HTR-8/SVneo (cell line): ENCODE measurements at regions not wholly inside any gene's neighbourhood (a gene's known extent, or its start where the extent isn't known, plus 50 kb on each side); places are given as distances from the start of the nearest gene placed in this dataset.
"Not testable (repeated sequence)": the region's sequence is repeated elsewhere in the genome, so short reads cannot be mapped to it uniquely, and the experiment has no call there.

Experiments
- DNase-seq: peaks from one replicate; pipeline ENCODE4 v3.0.0; 2011; ENCODE audit warnings: low spot score, mixed read lengths; ENCODE audit not compliant: insufficient read length
- FAIRE-seq: peaks from 2 replicates; lab custom pipeline; 2011; peaks lifted over from hg19 to GRCh38; lab: Jason Lieb, UNC

- no peak for FAIRE-seq
- no peak for DNase-seq
These were observed 244.7 kb downstream of the SEC61B start for GRCh38 chr9:99466781-99467180.

GRCh38 chr9:99471033-99471432 lies 249.0 kb downstream of the SEC61B start:
- FAIRE-seq: no peak
- DNase-seq: no peak

DNA sequence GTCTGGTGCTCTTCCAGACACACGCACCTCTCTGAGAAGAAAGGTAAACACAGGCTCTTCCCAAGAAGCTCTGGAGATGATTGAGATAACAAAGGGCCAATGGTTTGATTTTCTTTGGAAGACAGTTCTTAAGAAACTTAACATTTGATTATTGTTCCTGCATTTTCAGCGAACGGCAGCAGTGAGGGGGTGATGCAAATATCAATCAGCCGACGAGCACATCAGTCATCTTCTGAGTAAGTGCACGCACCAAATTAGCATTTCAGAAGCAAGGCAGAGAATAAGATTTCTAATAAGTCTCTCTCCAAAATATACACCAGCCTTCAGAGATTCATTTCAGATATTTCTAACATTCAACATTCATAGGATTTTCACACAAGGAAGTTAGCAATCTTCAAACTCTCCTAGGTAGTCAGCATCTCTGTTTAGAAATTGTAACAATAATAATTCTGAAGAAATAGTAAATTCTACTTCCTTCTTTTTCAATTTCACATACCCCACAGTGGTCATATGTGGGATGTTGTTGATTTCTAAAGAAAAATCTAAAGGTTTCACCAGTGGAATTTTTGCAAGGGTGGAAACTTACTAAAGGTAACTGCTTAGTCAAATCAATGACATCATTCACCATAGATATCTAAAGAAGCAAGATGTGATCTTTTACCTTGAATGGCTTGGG lies 250.3 kb downstream of the SEC61B start:
- no peak for FAIRE-seq
- DNase-seq: no peak

DNA sequence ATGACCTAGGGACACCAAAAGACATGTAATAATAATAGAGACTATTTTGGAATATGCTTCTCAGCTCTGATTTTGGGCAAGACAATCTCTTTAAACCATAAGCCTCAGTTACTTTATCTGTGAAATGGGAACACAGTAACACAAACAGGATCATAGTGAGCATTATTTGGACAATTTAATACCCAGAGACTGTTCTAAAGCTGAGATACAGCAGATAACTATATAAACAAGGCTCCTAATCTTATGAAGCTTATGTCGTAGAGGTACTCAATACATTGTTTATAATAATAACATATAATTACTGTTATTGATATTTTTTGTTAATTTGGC lies 250.8 kb downstream of the SEC61B start:
- no peak for FAIRE-seq

GRCh38 chr9:99474186-99474585 lies 252.1 kb downstream of the SEC61B start:
- DNase-seq: no peak
- FAIRE-seq: no peak

More for the DNA sequence above, 250.8 kb downstream of the SEC61B start:
- DNase-seq: no peak

DNA sequence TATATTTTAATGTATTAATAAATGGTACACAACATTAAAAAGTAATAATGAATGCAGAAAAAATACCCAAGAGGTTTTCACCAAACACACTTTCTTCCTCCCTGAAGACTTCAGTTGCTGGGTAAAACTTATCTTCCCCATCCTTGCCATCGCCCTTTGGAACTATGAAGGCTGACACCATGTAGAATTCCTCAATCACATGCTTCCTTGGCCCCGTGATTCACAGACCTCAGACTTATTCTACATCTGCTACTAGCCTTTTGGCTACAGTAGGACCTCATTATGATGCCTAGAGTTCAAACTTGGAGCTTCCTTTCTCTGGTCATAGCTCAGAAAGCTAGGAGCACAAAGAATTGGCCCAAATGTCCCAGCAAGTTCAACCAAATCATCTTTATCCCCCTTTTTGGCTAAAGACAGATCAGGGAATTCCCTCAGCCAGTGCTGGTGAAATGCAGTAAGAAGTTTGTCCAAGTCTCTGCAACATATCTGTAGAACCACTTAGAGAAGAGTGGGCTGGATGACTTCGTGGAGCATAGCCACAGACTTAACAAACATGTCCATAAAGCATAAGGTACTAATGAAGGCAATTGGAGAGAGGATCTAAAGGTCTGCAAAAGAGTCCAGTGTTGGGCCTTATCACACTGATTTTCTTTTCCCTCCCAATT lies 253.5 kb downstream of the SEC61B start:
- DNase-seq (no peak), FAIRE-seq (no peak)

- no peak for FAIRE-seq
- no peak for DNase-seq
These were observed 256.5 kb downstream of the SEC61B start for GRCh38 chr9:99478469-99479027.

DNA sequence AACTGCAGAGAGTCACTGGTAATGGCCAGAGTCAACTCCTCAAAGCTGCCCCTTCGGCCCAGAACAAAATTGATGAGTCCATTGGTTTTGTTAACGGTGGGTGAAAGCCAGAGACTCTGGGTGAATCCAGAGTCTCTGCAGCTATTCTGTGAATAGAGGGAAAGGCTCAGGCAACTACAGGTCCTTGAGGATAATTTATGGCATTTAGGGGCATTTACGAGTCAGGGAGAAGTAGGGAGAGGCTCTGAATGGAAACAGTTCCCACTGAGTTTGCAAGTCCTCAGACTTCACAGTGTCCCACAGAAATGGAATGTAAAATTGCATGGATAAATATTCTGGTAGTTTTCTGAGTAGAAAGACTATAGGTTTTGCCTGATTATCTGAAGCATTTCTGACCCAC lies 257.8 kb downstream of the SEC61B start:
- DNase-seq (no peak), FAIRE-seq (no peak)

DNA sequence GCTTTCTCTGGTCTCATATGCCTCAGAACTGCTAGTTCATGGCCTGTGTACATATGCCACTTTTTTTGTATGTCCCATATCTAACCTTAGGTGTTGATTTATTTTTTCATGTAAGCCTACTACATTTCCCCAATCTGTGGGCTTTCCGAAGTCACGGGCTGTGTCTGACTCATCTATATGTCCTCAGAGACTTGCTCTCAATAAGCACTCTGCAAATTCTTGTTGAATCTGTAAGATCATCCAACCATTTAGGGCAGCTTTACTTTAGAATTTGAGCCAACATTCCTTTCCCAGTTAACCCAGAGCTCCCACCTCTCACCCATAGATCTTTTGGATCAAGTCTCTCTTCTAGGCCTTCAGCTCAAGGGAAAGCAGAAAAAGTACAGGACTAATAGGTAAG lies 263.4 kb downstream of the SEC61B start:
- DNase-seq: no peak
- no peak for FAIRE-seq

GRCh38 chr9:99486684-99487083 lies 264.6 kb downstream of the SEC61B start:
- no peak for DNase-seq
- FAIRE-seq: no peak

DNA sequence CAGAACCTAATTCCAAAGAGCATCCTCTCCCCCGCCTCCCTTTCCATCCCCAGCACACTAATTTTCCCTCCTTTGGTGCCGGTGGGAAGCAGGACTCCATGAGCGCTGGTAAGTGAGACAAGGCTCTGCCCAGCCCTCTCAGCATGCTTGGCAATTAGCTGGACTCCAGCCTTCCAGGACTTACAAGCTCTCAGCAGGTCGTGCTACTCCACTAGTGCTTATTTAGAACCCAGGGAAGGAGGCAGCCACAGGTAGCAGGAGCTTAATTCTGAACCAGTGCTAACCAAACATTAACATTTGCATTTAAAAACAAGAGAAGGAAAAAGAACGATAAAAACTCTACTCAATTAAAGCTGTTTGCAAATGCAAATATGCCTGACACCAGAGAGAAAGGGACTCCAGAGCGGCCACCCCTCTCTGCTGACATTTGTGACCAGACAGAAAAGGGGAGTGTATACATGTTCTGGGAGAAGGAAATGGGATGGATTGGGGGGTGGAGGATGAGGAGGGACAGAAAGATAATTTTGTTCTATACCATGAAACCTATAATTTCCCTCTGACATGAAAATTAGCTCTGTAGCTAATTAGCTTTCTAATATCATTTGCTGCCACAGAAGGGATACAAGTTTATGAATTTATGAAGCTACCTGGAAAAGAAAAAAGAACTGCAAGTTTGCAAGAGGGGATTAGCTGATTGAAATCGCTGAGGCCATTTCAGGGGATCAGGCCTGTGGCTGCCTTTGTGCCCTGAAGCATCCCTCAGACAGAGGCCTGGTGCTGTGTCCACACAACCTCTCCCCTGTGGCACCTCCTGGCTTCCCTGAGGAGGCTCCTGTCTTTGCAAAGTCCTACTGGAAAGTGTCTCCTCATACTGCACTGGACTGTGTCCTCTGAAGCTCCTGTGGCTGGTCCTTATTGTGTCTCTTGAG lies 266.3 kb downstream of the SEC61B start:
- DNase-seq (no peak), FAIRE-seq (no peak)

- DNase-seq (no peak), FAIRE-seq (no peak)
These were observed 267.0 kb downstream of the SEC61B start for GRCh38 chr9:99489060-99489413.

DNA sequence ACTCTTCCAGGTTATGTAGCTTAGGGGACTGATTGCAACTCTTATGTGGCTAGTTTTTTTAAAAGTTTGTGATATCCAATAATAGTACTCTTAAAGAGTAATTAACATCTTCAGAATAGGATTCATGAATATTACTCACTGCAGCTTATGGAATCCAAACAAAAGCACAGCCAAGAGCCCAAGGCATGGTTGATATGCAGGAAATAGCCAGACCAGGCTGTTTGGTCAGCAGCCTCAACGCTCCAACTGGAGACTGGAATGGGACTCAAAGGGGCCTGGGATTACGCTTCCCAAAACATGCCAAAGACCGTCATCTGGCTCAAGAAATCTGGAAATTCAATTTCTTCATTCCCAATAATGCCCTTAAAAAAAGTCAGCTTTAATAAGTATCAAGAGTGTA lies 268.6 kb downstream of the SEC61B start:
- DNase-seq (no peak), FAIRE-seq (no peak)

DNA sequence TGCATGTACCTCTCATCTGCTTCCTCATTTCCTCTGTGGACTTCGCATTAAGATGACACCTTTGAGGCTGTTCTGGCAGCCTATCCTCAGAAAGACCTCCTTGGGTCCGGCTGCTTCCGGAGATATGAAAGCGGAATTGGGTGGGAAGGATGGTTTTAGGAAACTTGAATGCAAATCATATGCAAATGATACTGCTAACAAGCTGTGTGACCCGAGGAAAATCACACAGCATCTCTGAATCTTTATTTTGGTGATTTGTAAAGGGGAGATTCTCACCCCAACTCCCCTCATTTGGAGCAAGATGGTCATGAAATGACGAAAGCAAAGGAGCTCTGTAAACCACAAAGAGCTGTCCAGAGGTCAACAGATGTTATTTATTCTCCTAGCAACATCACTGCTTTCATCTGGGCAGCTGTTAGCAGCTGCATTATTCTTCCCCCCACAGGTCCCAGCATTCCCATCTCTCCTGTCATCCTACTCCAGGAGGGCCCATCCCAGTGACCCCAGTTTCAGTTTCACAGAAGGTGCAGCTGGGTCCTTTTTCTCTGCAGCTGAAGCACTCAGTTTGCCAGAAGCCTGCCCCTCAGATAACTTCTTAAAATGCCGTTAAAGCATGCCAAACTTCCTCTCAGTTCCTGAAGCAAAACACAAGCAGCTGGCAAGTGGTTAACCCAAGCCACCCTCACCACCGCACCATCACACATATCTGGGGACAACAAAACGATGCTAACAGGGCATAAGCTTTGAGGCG lies 269.5 kb downstream of the SEC61B start:
- DNase-seq (no peak), FAIRE-seq (no peak)

DNA sequence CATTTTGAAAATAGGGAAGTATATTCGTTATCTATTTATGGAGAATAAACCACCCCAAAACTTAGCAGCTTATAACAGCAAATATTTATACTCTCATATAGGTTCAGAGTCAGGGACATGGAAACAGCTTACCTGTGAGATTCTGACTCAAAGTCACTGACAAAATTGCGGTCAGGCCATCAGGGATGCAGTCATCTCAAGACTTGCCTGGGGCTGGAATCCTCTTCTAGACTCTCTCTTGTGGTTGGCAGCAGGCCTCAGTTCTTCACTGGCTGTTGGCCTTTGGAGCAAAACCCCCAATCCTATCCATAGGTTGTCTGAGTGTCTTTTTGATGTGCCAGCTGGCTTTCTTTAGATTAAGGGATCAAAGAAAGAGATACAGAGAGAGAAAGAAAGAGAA lies 275.6 kb downstream of the SEC61B start:
- FAIRE-seq (no peak), DNase-seq (no peak)

- DNase-seq, FAIRE-seq: not testable (repeated sequence)
These were observed 276.9 kb downstream of the SEC61B start for GRCh38 chr9:99498979-99499378.

- FAIRE-seq: no peak
- no peak for DNase-seq
These were observed 283.9 kb downstream of the SEC61B start for GRCh38 chr9:99505936-99506335.

DNA sequence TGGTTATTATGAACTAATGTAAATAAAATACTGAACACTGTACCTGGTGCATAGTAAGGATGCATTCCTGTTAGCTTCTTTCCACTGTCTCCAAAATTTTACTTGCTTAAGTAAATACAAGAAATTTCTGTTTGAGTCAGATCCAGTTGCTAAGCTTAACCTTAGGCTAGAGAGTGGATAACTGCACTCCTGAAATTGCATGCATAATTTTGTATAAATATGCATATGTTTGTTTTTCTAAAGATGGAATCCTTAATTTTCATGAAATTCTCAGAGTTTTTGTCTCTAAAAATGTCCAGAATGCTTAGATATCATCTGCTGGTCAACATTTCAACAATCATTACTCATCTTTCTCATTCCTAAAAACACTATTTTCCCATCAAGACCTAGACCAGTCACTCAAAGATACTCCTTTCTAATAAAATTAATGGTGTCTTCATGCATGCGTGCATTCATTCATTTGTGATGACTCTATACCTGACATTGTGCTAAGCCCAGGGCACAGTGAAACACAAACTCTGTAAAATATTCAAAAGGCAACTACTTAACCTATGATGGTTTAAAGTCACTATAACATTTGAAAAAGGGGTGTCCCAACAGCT lies 284.8 kb downstream of the SEC61B start:
- no peak for DNase-seq
- no peak for FAIRE-seq

DNA sequence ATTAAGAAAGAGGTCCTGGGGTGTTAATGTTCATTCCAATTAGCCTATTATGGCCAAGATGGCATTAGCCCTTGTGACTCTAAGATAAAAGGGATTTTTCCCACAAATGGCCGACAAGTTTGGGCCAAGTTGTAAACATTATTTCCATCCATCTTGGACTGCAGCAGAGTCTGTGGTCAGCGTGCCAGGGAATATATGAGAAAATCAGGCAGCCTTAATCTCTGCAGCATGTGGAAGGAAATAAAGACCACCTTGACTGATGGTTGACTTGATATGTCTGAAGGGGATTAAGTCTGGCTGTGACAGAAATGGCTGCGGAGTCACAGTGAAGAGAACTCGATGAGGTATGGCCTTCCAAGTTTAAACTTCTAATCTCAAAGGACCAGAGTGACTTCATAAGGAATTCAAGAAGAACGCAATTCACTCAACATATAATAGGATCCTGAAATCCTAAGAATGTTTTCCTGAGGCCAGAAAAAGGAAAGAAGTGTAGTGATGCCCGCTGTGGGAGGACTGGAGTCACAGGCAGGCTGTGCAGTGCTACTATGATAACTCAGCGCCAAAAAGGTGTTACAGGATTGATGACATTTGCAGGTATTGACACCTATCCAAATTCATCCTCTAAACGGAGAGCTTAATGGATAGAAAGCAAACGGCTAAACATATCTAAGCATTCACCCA lies 287.1 kb downstream of the SEC61B start:
- FAIRE-seq: no peak
- no peak for DNase-seq
